GM19238 (cell line): ENCODE measurements at regions not wholly inside any gene's neighbourhood (a gene's known extent, or its start where the extent isn't known, plus 50 kb on each side); places are given as distances from the start of the nearest gene placed in this dataset.

Experiments
- DNase-seq: peaks from one replicate; pipeline ENCODE4 v3.0.0; 2011; ENCODE audit warnings: low spot score; ENCODE audit not compliant: insufficient read length

DNA sequence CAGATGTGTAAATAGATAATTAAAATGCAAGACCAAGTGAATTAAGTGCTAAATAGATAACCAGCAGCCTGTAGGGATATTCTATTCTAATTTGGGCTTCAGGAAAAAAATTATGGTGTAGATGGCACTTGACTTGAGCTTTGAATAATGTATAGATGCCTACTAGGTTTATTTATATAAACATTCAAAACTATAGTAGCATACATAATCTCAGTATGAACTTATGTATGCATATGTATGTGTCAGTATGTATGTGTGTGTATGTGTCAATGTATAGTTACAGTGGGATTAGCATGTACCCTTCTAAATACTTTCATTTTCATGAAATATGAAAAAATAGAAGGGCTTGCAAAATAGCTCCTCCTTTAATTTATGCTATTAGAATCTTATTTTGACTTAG is 207.3 kb upstream of the PPP1R3A start:
- DNase-seq, result no peak

DNA sequence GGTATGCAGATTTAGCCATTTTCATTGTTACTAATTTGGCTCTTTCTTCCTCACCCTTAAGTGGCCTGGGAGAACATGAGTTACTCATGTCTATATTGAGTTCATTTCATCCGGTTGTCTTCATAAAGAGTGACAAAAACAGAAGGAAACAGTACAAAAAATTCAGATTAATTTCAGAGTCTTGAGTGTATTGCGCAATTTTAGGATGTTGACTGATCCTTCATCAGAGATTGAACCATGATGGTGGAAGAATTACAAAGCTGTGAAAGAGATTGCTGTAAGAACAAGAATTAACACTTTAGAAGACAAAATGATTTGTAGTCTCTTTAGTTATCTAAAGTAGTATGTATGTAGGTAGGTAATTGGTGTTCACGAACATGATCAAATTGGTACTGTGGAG is 194.0 kb upstream of the PPP1R3A start:
- no peak for DNase-seq

GRCh38 chr7:114110666-114111065 is 191.9 kb upstream of the PPP1R3A start:
- no peak for DNase-seq

DNA sequence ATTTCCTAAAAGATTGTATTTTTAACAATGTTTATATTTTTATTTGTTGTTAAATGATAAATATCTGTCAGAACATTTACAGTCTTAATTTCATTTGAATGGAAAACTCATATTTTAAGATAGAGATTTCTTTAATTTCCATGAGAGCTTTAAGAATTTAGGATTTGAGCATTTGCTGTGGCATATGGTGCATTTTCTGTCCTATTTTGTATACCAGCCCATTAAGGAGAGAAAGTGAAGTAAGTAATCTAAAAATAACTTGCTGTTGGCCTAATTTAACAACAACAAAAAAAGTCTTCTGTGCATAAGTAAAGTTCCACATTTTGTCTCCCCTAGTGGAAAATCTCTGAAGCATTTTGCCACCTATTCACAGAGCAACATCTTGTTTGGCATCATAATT is 190.9 kb upstream of the PPP1R3A start:
- no peak for DNase-seq

GRCh38 chr7:114109304-114109703 is 190.5 kb upstream of the PPP1R3A start:
- no peak for DNase-seq

DNA sequence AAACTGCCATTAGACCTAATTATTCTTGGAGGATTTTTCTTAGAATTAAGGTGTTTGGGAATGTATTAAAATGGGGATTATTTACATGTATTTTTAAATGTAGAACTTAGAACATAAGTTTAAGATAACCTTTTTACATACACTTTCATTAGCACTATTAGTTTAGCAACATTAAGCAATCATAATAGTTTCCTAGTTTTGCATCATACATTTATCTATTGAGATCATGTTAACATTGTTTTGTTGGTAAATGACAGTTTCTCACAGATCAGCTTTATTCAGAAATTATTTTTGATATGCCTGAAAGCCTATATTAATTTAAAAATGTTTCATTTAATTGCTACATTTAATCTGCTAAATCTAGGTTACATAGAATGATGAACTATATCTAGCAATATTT is 189.7 kb upstream of the PPP1R3A start:
- no peak for DNase-seq

DNA sequence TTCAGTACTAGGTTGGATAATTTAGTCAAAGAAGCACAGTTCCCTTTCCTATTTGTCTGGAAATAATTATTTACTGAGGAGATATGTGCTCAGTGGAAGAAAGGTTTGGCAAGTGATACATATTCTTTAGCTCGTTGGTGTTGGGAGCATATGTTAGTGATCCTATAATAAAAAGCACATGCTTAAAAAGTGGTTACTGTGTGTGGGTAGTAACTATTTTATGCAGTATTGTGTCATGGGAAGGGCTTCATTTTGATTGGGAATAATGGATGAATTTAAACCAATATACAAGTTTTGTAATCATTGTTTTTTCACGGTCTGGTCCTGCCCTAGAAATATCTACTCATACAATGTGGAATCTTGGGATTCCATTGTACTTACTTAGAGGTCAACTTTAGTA is 188.7 kb upstream of the PPP1R3A start:
- DNase-seq, result no peak

GRCh38 chr7:114104035-114104434 is 185.2 kb upstream of the PPP1R3A start:
- DNase-seq, result no peak

GRCh38 chr7:114102996-114103395 is 184.2 kb upstream of the PPP1R3A start:
- DNase-seq, result no peak

GRCh38 chr7:114102131-114102530 is 183.3 kb upstream of the PPP1R3A start:
- no peak for DNase-seq

GRCh38 chr7:114100810-114101209 is 182.0 kb upstream of the PPP1R3A start:
- no peak for DNase-seq

DNA sequence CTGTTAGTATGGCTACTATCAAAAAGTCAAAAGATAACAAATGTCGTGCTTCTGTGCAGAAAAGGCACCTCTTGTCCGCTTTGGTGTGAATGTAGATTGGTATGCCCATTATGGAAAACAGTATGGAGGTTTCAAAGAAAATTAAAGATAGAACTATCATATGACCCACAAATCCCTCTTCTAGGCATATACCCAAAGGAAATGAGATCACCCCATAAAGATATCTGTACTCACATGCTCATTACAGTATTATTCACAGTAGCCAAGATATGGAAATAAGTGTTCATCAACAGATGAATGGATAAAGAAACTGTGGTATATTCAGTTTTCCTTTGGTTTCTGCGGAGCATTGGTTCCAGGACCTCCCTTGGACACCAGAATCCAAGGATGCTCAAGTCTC is 180.5 kb upstream of the PPP1R3A start:
- no peak for DNase-seq

DNA sequence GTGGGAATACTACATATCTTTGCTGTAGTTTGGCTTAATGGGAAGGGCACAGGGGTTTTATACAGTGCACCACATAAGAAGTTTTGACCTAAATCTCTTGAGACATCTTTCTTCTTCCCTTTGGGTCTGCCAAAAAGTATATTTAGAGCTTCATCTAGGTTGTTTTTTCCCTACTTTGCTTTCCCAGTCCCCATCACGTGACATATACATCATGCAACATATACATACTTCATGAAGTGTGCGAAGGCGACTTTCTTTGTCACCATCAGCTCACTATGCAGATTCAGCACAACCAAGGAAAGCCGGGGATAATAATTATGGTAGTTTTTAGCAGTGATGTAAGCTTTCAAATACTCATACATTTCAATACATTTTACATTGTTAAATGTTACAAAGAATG is 177.1 kb upstream of the PPP1R3A start:
- DNase-seq, result no peak

DNA sequence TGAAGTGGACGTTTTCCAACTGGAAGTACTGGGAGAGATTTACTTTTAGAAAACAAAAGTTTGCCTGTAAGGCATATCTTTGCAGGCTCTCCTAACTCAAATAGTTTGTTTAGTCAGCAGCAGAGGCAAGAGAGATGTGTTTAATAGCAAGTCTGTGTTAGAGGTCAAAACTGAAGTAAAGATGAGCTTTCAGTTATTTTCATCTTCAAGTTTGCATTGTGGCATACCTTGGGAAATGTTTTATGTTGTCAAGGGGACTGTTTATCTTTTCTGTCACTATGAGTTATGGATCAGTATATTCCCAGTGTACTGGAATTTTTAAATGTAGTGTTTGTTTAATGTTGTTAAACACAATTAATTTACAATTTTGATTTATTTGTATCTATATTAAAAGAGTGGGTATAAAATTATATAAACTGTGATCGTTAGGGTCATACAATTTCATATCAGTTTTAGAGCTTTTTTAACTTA is 169.7 kb upstream of the PPP1R3A start:
- DNase-seq, result no peak

GRCh38 chr7:114087653-114088469 is 169.1 kb upstream of the PPP1R3A start:
- no peak for DNase-seq

DNA sequence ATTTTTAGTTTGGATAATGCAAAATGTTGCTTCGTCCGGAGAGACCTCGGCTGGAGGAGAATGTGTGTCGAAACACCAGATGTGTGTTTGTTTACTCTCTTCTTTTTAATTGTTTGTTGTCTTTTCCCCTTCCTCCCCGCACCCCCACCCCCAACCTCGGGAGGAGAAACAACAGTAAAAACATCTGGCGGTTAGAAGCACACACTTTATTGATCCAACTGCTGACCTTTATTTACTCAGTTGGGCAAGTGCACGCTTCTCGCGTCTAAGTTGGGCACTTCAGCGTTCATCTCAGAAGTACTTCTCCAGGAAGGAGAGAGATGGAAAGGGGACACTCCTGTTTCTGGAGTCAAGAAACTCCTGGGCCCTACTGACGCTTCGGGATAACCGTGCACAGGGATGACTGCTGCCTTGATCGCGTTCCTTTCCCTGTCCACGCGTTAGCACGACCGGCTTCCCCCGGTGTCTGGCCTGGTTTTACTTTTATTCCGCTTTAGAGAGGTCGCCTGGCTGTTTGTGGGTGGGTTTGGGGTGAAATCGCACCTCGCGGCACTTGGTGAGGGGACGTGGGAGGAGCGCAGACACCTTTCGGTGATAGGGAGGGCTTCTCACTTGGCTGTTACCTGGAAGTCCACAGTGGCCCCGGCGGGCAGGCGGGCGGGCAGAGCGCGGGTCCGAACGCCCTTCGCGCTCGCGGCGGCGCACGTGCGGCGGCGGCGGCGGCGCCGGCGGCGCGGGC is 168.3 kb upstream of the PPP1R3A start:
- DNase-seq, result no peak

DNA sequence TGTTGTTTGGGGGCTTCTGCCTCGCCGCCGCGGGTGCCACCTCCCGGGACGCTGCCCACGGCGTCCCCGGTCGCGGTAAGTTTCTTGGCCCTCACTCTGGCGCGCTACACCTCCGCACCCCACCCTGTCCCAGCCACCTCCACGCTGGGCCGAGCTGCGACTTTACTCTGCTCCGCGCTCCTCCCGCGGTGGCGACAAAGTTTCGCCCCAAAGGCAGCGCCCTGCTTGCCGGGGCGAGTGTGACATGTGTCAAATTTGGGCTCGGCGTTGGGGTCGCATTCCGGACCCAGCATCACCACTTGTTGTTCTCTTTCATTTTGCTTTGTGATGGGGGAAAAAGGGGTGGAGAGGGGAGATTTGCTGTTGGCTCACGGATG is 167.7 kb upstream of the PPP1R3A start:
- no peak for DNase-seq

- no peak for DNase-seq
These were observed 167.0 kb upstream of the PPP1R3A start for GRCh38 chr7:114085592-114086501.

DNA sequence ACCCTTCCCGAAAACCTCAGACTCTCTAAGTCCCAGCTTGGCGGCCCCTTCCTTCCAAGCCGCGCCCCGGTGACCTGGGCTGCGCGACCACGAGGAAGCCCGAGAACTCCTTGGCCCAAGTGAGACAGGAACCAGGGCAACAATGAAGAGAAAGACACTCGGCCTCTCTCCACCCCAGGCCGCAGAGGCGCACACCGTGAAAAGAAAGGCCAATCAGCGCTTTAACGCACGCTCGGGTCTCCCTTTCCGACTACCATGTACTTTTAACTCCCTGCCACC is 166.4 kb upstream of the PPP1R3A start:
- no peak for DNase-seq

DNA sequence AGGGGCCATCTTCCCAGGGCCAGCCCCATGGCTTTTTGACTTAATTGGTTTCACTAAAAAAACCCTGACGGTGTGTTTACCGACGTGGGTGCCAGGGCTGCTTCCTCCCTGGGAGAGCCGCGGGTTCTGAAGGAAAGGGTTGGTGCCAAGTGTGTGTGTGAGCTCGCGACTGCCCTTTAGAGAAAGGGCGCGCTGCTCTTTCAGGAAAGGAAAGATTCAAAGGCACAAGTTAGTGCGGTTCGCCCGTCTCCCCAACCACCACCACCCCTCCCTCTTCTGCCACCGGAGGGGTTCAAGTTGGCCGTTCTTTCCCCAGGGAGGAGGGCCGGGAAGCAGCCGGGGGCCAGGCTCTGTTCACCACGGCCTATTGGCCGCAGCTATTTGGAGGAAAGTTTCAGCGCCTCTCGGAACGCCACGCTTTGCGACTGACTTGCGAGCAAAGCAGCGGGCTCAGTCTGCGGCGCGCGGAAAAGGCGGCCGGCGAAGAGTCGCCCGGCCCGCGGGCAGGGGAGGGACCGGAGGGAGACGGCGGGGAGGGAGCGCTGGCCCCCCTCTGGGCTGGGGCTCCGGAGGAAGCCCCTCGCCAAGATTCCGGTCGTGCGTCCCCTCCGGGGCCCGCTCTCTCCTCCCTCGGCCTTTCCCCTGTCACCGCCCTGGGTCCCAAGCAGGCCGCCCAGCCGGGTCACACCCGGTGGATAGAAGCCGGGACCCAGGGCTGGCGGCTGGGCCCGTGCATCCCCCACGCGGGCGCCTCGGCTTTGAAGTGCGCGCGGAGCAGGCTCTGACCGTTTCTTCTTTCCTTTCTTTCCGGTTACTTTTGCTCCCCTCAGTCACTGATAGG is 165.9 kb upstream of the PPP1R3A start:
- no peak for DNase-seq

DNA sequence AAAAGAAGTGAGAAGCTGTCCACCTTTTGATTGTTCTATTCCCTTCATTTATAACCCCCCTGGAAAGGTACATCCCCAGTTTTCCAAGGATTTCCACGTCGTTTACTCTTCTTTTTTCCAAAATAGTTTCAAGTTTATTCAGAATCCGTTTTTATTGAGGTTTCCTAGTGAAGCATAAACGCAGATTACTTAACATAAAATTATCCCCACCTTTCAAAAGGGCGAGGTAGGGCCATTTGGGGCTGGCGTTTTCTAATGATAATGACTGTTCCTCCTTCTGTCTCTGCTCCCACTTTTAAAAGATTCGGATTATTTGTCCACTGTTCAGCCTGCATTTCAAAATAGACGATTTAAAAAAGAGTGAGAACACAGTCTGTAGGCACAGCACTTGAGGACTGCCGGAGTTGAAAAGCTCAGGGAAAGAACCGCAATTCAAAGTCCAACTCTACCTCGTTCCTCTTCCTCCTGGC is 165.2 kb upstream of the PPP1R3A start:
- no peak for DNase-seq
